ENCODE measurements at regions not wholly inside any gene's neighbourhood (a gene's known extent, or its start where the extent isn't known, plus 50 kb on each side); places are given as distances from the start of the nearest gene placed in this dataset.

- no peak overlapping the region for H3K4me3 ChIP-seq
- no peaks in the 10 kb centered on the region for H3K36me3 ChIP-seq (ENCODE audit: insufficient read depth, low read length)
- H3K9me3 ChIP-seq (ENCODE audit: low read depth, low read length): no peaks in the 10 kb centered on the region
- no peak for DNase-seq (ENCODE audit: low read depth, low spot score)
- H3K27ac ChIP-seq: no peak overlapping the region
- TF ChIP-seq POLR2AphosphoS5 (IDR thresholded peaks at IDR 0.05; ENCODE audit: borderline replicate concordance, low read depth, low read length) (no peak), FOXP2 (optimal IDR thresholded peaks at IDR 0.05; ENCODE audit: control extremely low read depth, extremely low read length, insufficient read depth) (no peak), EZH2 (IDR thresholded peaks at IDR 0.05) (no peak)
- H3K9ac ChIP-seq (ENCODE audit: insufficient read length): no peak overlapping the region
Measured at GRCh38 chr2:15028406-15028805, 395.9 kb downstream of the LRATD1 start.

GRCh38 chr2:15031745-15032240 is 399.3 kb downstream of the LRATD1 start:
- no peak for DNase-seq (ENCODE audit: low read depth, low spot score)
- Histone ChIP-seq H3K9ac (ENCODE audit: insufficient read length) (no peak overlapping the region), H3K9me3 (ENCODE audit: low read depth, low read length) (no peaks in the 10 kb centered on the region), H3K4me3 (no peak overlapping the region), H3K27ac (no peak overlapping the region), H3K36me3 (ENCODE audit: insufficient read depth, low read length) (no peaks in the 10 kb centered on the region)
- no peak for TF ChIP-seq EZH2 (IDR thresholded peaks at IDR 0.05)
- TF ChIP-seq FOXP2 (optimal IDR thresholded peaks at IDR 0.05; ENCODE audit: control extremely low read depth, extremely low read length, insufficient read depth): no peak
- TF ChIP-seq POLR2AphosphoS5 (IDR thresholded peaks at IDR 0.05; ENCODE audit: borderline replicate concordance, low read depth, low read length): no peak

GRCh38 chr2:15034246-15034645 is 401.7 kb downstream of the LRATD1 start:
- Histone ChIP-seq H3K36me3 (ENCODE audit: insufficient read depth, low read length) (no peaks in the 10 kb centered on the region), H3K9me3 (ENCODE audit: low read depth, low read length) (no peaks in the 10 kb centered on the region), H3K27ac (no peak overlapping the region), H3K9ac (ENCODE audit: insufficient read length) (no peak overlapping the region), H3K4me3 (no peak overlapping the region)
- TF ChIP-seq POLR2AphosphoS5 (IDR thresholded peaks at IDR 0.05; ENCODE audit: borderline replicate concordance, low read depth, low read length): no peak
- no peak for TF ChIP-seq FOXP2 (optimal IDR thresholded peaks at IDR 0.05; ENCODE audit: control extremely low read depth, extremely low read length, insufficient read depth)
- TF ChIP-seq EZH2 (IDR thresholded peaks at IDR 0.05): no peak
- DNase-seq (ENCODE audit: low read depth, low spot score): no peak

- DNase-seq (ENCODE audit: low read depth, low spot score): no peak
Measured at GRCh38 chr2:15034860-15035259, 402.3 kb downstream of the LRATD1 start.

GRCh38 chr2:15038366-15039364 is 406.1 kb downstream of the LRATD1 start:
- no peak for DNase-seq (ENCODE audit: low read depth, low spot score)
- H3K27ac ChIP-seq: no peak overlapping the region

More at GRCh38 chr2:15034860-15035259, 402.3 kb downstream of the LRATD1 start:
- Histone ChIP-seq H3K27ac (no peak overlapping the region), H3K9me3 (ENCODE audit: low read depth, low read length) (no peaks in the 10 kb centered on the region), H3K4me3 (no peak overlapping the region), H3K36me3 (ENCODE audit: insufficient read depth, low read length) (no peaks in the 10 kb centered on the region), H3K9ac (ENCODE audit: insufficient read length) (no peak overlapping the region)
- TF ChIP-seq FOXP2 (optimal IDR thresholded peaks at IDR 0.05; ENCODE audit: control extremely low read depth, extremely low read length, insufficient read depth): no peak
- TF ChIP-seq POLR2AphosphoS5 (IDR thresholded peaks at IDR 0.05; ENCODE audit: borderline replicate concordance, low read depth, low read length): no peak
- TF ChIP-seq EZH2 (IDR thresholded peaks at IDR 0.05): no peak

GRCh38 chr2:15040429-15041084 is 408.0 kb downstream of the LRATD1 start:
- Histone ChIP-seq H3K27ac (no peak overlapping the region), H3K9me3 (ENCODE audit: low read depth, low read length) (no peaks in the 10 kb centered on the region), H3K4me3 (no peak overlapping the region), H3K36me3 (ENCODE audit: insufficient read depth, low read length) (no peaks in the 10 kb centered on the region), H3K9ac (ENCODE audit: insufficient read length) (no peak overlapping the region)
- no peak for DNase-seq (ENCODE audit: low read depth, low spot score)
- TF ChIP-seq POLR2AphosphoS5 (IDR thresholded peaks at IDR 0.05; ENCODE audit: borderline replicate concordance, low read depth, low read length) (no peak), EZH2 (IDR thresholded peaks at IDR 0.05) (no peak), FOXP2 (optimal IDR thresholded peaks at IDR 0.05; ENCODE audit: control extremely low read depth, extremely low read length, insufficient read depth) (no peak)

More at GRCh38 chr2:15038366-15039364, 406.1 kb downstream of the LRATD1 start:
- no peak overlapping the region for H3K4me3 ChIP-seq
- H3K36me3 ChIP-seq (ENCODE audit: insufficient read depth, low read length): no peaks in the 10 kb centered on the region
- H3K9me3 ChIP-seq (ENCODE audit: low read depth, low read length): no peaks in the 10 kb centered on the region
- TF ChIP-seq POLR2AphosphoS5 (IDR thresholded peaks at IDR 0.05; ENCODE audit: borderline replicate concordance, low read depth, low read length) (no peak), FOXP2 (optimal IDR thresholded peaks at IDR 0.05; ENCODE audit: control extremely low read depth, extremely low read length, insufficient read depth) (no peak), EZH2 (IDR thresholded peaks at IDR 0.05) (no peak)
- no peak overlapping the region for H3K9ac ChIP-seq (ENCODE audit: insufficient read length)

GRCh38 chr2:15041429-15041837 is 408.9 kb downstream of the LRATD1 start:
- DNase-seq (ENCODE audit: low read depth, low spot score): no peak

GRCh38 chr2:15042801-15043217 is 410.3 kb downstream of the LRATD1 start:
- TF ChIP-seq FOXP2 (optimal IDR thresholded peaks at IDR 0.05; ENCODE audit: control extremely low read depth, extremely low read length, insufficient read depth) (no peak), EZH2 (IDR thresholded peaks at IDR 0.05) (no peak), POLR2AphosphoS5 (IDR thresholded peaks at IDR 0.05; ENCODE audit: borderline replicate concordance, low read depth, low read length) (no peak)
- no peak for DNase-seq (ENCODE audit: low read depth, low spot score)
- Histone ChIP-seq H3K4me3 (no peak overlapping the region), H3K27ac (no peak overlapping the region), H3K36me3 (ENCODE audit: insufficient read depth, low read length) (no peaks in the 10 kb centered on the region), H3K9me3 (ENCODE audit: low read depth, low read length) (no peaks in the 10 kb centered on the region), H3K9ac (ENCODE audit: insufficient read length) (no peak overlapping the region)

More at GRCh38 chr2:15041429-15041837, 408.9 kb downstream of the LRATD1 start:
- TF ChIP-seq EZH2 (IDR thresholded peaks at IDR 0.05): no peak
- TF ChIP-seq POLR2AphosphoS5 (IDR thresholded peaks at IDR 0.05; ENCODE audit: borderline replicate concordance, low read depth, low read length): no peak
- TF ChIP-seq FOXP2 (optimal IDR thresholded peaks at IDR 0.05; ENCODE audit: control extremely low read depth, extremely low read length, insufficient read depth): no peak
- Histone ChIP-seq H3K27ac (no peak overlapping the region), H3K9ac (ENCODE audit: insufficient read length) (no peak overlapping the region), H3K4me3 (no peak overlapping the region), H3K36me3 (ENCODE audit: insufficient read depth, low read length) (no peaks in the 10 kb centered on the region), H3K9me3 (ENCODE audit: low read depth, low read length) (no peaks in the 10 kb centered on the region)
